GM18909 (cell line): ENCODE measurements at regions not wholly inside any gene's neighbourhood (a gene's known extent, or its start where the extent isn't known, plus 50 kb on each side); places are given as distances from the start of the nearest gene placed in this dataset.
"Not testable (repeated sequence)": the region's sequence is repeated elsewhere in the genome, so short reads cannot be mapped to it uniquely, and the experiment has no call there.

Experiments used
- ATAC-seq: cut with Tn5 transposase; IDR thresholded peaks from one replicate; pipeline ENCODE4 v1.9.1; 2021; ENCODE audit warnings: mild to moderate bottlenecking; ENCODE audit not compliant: unreplicated experiment, poor library complexity

DNA sequence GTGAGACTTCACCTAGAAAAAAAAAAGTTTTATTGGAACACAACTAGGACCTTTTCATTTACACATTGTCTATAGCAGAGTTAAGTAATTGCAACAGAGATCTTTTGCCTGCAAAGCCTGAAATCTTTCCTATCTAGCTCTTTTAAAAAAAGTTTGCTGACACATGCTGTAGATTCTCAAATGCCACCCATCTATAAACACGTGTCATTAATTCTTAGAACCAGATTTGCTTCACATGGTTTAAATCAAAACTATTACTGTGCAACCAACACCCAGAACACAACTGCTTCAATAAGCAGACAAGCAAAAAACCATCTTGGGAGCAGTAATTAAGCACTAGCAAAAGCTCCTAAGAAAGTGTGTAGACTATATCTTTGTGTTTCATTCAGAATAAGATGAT, 55.0 kb downstream of the OXSM start:
- ATAC-seq: no peak

GRCh38 chr3:25846282-25846681, 56.4 kb downstream of the OXSM start:
- no peak for ATAC-seq

- ATAC-seq: no peak
These were observed 59.2 kb downstream of the OXSM start for GRCh38 chr3:25849091-25849490.

GRCh38 chr3:25849641-25850385, 59.9 kb downstream of the OXSM start:
- no peak for ATAC-seq

DNA sequence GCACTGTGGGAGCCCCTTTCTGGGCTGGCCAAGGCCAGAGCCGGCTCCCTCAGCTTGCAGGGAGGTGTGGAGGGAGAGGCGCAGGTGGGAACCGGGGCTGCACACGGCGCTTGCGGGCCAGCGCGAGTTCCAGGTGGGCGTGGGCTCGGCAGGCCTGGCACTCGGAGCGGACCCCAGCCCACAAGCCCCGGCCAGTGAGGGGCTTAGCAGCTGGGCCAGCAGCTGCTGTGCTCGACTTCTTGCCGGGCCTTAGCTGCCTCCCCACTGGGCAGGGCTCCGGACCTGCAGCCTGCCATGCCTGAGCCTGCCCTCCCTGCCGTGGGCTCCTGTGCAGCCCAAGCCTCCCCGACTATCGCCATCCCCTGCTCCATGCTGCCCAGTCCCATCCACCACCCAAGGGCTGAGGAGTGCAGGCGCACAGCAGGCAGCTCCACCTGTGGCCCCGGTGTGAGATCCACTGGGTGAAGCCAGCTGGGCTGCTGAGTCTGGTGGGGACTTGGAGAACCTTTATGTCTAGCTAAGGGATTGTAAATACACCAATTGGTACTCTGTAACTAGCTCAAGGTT, 61.9 kb downstream of the OXSM start:
- not testable (repeated sequence) for ATAC-seq

DNA sequence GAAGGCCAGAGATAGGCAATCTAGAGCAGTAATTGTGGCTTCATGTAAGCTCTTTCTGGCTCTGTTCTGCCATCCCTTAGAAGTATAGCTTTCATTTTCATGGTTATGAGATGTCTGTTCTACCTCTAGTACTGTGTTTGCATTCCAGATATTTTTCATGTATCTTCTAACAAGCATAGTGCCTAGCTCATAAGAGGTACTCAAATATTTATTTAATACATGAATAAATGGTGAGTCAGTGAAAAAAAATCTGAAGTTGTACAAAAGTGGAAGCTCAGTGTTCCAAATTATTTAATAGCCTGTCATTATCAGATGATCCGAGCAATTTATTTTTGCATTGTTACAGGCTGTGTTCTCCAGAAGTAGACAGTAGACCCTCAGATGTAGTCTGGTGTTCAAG, 64.3 kb downstream of the OXSM start:
- ATAC-seq: no peak

- ATAC-seq: no peak
These were observed 64.7 kb downstream of the OXSM start for GRCh38 chr3:25854635-25855034.

DNA sequence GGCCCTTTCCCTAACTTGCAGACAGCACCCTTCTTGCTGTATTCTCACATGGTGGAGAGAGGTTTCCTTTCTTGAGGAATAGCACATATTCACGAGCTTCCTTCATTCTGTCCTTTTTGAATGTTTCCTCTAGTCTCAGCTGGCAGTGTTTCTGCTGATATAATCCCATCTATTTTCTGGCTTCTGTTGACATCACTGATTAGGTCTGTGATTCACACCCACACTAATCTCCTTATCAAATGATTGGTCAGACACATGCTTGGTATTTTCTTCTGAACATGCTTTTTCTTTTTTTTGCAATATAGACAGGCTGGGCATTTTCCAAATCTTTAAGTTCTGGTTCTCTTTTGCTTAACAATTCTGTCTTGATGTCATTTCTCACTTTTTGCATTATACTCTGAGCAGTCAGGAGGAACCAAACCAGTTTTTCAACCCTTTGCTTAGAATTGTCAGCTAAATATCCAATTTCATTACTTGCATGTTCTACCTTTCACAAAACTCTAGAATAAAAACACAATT, 65.4 kb downstream of the OXSM start:
- no peak for ATAC-seq

DNA sequence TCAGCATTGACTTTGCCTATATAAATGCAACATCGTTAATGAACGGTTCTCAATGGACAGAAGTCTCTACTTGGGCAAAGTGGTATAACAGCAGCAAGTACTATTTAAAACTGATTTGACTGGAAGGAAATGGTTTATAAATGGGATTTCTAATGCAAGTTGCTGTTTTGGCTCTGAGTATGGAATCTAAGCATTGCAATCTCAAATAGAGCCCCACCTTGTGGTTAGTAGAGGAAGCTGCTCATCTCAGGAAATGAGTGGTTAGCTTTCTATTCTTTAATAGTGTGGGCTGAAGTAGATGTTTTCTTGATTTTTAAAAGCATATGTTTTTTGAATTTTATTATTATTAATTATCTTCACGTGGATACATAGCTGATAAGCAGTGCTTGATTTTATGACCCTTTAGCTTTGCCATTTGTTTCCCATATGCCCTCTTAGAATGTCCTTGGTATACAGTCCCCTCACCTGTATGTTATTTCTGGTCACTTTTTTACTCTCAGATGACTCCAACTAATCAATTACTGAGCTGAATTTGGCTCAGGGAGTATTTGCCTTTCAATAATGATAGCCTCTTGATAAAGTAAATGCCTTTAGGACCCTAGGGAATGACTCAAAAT, 67.1 kb downstream of the OXSM start:
- ATAC-seq: peak; percentile 96

- ATAC-seq: no peak
These were observed 71.7 kb downstream of the OXSM start for GRCh38 chr3:25861566-25861965.

GRCh38 chr3:25863011-25863415, 73.1 kb downstream of the OXSM start:
- ATAC-seq: peak; percentile 58

GRCh38 chr3:25863416-25863959, 73.6 kb downstream of the OXSM start:
- peak; percentile 58 for ATAC-seq

GRCh38 chr3:25870452-25870851, 80.6 kb downstream of the OXSM start:
- no peak for ATAC-seq

DNA sequence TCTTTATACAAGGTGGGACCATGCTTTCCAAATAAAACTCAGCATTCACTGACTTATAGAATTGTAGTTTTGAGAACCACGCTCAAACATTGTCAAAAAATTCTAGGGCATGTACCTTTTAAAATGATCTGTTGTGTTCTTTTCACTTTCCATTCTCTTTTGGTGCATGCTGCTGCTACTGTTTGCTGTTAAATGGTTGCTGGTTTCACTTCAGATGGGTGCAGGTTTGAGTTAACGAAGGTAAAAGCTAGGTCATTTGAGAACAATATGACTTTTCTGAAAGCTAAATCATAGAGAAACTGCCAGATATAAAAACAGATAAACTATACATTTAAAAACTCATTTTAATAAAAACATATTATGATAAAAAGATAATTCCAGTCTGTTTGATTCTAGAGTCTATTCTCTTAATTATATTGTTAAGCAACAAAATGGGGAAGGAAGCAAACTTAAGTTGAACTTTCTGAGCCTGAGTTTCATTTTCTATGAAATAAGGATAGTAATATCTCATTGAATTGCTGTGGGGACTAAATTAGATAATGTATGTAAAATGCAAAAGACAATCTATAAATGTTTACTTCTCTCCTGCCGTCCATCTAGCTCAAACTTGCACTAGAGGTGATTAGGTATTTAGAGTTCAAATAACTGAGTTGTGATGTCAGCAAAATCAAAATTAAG, 82.4 kb downstream of the OXSM start:
- ATAC-seq: peak; percentile 93

DNA sequence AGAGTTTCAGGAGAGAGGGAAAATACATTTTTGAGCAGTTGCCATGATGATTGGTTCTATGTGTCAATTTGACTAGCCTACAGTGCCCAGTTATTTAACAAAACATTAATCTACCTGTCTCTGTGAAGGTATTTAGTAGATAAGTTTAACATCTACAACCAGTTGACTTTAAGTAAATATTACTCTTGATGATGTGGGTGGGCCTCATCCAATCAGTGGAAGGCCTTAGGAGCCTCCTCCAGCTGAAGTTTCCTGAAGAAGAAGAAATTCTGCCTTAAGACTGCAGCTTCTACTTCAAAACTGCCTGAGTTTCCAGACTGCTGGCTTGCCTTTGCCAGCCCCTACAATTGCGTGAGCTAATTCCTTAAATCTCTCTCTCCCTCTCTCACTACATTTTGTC, 93.6 kb downstream of the OXSM start:
- ATAC-seq: no peak

GRCh38 chr3:25884981-25885380, 95.1 kb downstream of the OXSM start:
- no peak for ATAC-seq

DNA sequence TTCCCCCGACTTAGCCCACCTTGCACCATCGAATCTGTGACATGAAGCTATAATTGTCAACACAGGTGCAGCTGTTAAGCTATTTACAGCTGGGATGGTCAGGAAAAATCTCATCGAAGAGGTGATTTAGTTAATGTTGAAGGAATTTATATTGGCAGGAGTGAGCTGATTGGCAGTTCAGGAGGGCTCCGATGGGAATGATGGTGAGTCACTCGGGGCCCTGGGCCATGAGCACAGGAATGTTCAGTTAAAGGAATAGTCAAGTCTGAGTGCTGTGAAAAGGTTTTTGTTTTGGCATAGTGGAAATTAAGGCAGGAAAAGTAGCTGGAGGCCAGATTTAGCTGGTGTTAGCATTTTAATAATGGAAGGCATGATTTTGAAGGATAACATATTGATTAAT, 95.7 kb downstream of the OXSM start:
- no peak for ATAC-seq

- ATAC-seq: no peak
These were observed 98.0 kb downstream of the OXSM start for GRCh38 chr3:25887907-25888306.

GRCh38 chr3:25888892-25889524, 99.1 kb downstream of the OXSM start:
- no peak for ATAC-seq

GRCh38 chr3:25889525-25889917, 99.6 kb downstream of the OXSM start:
- no peak for ATAC-seq
